ENCODE measurements at regions not wholly inside any gene's neighbourhood (a gene's known extent, or its start where the extent isn't known, plus 50 kb on each side); places are given as distances from the start of the nearest gene placed in this dataset.

- Histone ChIP-seq H3K4me1 (ENCODE audit: insufficient read depth, insufficient read length) (peaks cover 5% of the 10 kb centered on the region), H3K36me3 (ENCODE audit: insufficient read depth, insufficient read length, low read length) (no peaks in the 10 kb centered on the region), H3K27me3 (ENCODE audit: insufficient read depth, insufficient read length) (no peaks in the 10 kb centered on the region), H3K9ac (ENCODE audit: insufficient read length, low read depth) (no peak overlapping the region), H3K4me3 (ENCODE audit: insufficient read length, low read depth) (no peak overlapping the region), H3K9me3 (ENCODE audit: insufficient read depth, low read length) (peaks cover 8% of the 10 kb centered on the region; the same call in 1 of the 2 replicates)
- DNase-seq (ENCODE audit: low read depth, low spot score): no peak
- TF ChIP-seq SUZ12 (IDR thresholded peaks at IDR 0.05; ENCODE audit: extremely low read depth, insufficient read depth, insufficient read length) (no peak), YY1 (IDR thresholded peaks at IDR 0.05; ENCODE audit: insufficient read depth, insufficient read length) (no peak), ZNF274 (IDR thresholded peaks at IDR 0.05; ENCODE audit: low read depth, low read length) (no peak)
Observed at GRCh38 chr1:29821605-29822004, 585.3 kb downstream of the PTPRU start.

DNA sequence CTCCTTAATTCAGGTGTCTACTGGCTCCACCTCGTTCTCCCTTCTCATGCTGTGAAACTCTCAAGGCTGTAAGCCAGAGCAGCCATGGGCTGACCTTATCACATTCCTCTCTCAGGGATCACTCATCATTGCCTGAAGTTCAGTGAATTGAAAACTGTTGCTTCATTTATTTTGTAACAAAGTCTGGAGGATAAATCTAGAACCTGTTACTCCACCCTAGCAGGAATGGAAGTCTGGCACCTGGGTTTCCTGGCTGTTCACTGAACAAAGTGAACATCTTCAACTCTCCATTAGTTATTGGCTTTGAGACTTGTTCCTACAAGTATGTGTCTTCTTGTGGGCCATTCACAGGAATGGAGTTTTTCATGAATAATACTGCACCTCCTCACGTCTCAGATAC lies 584.1 kb downstream of the PTPRU start:
- Histone ChIP-seq H3K4me1 (ENCODE audit: insufficient read depth, insufficient read length) (peaks cover 5% of the 10 kb centered on the region), H3K9me3 (ENCODE audit: insufficient read depth, low read length) (peaks cover 8% of the 10 kb centered on the region; the same call in 1 of the 2 replicates), H3K9ac (ENCODE audit: insufficient read length, low read depth) (no peak overlapping the region), H3K36me3 (ENCODE audit: insufficient read depth, insufficient read length, low read length) (no peaks in the 10 kb centered on the region), H3K4me3 (ENCODE audit: insufficient read length, low read depth) (no peak overlapping the region), H3K27me3 (ENCODE audit: insufficient read depth, insufficient read length) (no peaks in the 10 kb centered on the region)
- TF ChIP-seq SUZ12 (IDR thresholded peaks at IDR 0.05; ENCODE audit: extremely low read depth, insufficient read depth, insufficient read length) (no peak), ZNF274 (IDR thresholded peaks at IDR 0.05; ENCODE audit: low read depth, low read length) (no peak), YY1 (IDR thresholded peaks at IDR 0.05; ENCODE audit: insufficient read depth, insufficient read length) (no peak)
- DNase-seq (ENCODE audit: low read depth, low spot score): no peak

- H3K4me3 ChIP-seq (ENCODE audit: insufficient read length, low read depth): no peak overlapping the region
- no peaks in the 10 kb centered on the region for H3K27me3 ChIP-seq (ENCODE audit: insufficient read depth, insufficient read length)
- no peaks in the 10 kb centered on the region for H3K4me1 ChIP-seq (ENCODE audit: insufficient read depth, insufficient read length)
- TF ChIP-seq ZNF274 (IDR thresholded peaks at IDR 0.05; ENCODE audit: low read depth, low read length): no peak
- TF ChIP-seq SUZ12 (IDR thresholded peaks at IDR 0.05; ENCODE audit: extremely low read depth, insufficient read depth, insufficient read length): no peak
- TF ChIP-seq YY1 (IDR thresholded peaks at IDR 0.05; ENCODE audit: insufficient read depth, insufficient read length): no peak
- DNase-seq (ENCODE audit: low read depth, low spot score): no peak
- no peak overlapping the region for H3K9ac ChIP-seq (ENCODE audit: insufficient read length, low read depth)
- no peaks in the 10 kb centered on the region for H3K36me3 ChIP-seq (ENCODE audit: insufficient read depth, insufficient read length, low read length)
- H3K9me3 ChIP-seq (ENCODE audit: insufficient read depth, low read length): no peaks in the 10 kb centered on the region
Observed at GRCh38 chr1:29812408-29813135, 576.2 kb downstream of the PTPRU start.

DNA sequence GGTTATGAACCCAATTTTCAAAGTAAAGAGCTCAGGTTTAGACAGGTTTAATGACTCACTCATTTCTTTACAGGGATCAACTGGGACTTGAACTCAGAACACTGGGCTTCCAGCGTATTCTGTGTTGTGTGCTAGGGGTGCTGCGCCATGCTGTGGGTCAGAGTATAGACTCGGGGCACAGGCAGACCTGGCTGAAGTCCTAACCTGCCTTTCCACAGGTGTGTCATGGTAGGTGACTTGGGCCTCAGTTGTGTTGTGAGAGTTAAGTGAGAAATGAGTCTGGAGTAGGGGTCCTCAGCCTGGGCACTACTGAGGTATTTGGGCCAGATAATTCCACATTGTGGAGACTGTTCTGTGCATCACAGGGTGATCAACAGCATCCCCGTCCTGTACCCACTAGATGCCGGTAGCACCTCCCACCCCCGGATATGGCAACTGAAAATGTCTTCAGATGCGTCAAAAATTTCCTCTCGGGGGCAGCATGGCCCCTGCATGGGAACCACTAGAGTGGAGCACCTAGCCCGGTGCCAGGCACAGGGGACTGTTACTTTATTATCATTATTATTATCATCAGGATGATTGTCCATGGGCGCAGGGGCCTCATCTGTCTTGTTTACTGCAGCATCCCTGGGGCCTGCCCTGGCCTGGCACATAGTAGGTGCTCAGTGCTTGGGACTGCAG lies 575.5 kb downstream of the PTPRU start:
- no peaks in the 10 kb centered on the region for H3K27me3 ChIP-seq (ENCODE audit: insufficient read depth, insufficient read length)

GRCh38 chr1:29811247-29811646 lies 574.9 kb downstream of the PTPRU start:
- no peak for DNase-seq (ENCODE audit: low read depth, low spot score)
- TF ChIP-seq YY1 (IDR thresholded peaks at IDR 0.05; ENCODE audit: insufficient read depth, insufficient read length) (no peak), SUZ12 (IDR thresholded peaks at IDR 0.05; ENCODE audit: extremely low read depth, insufficient read depth, insufficient read length) (no peak), ZNF274 (IDR thresholded peaks at IDR 0.05; ENCODE audit: low read depth, low read length) (no peak)
- Histone ChIP-seq H3K9me3 (ENCODE audit: insufficient read depth, low read length) (no peaks in the 10 kb centered on the region), H3K27me3 (ENCODE audit: insufficient read depth, insufficient read length) (no peaks in the 10 kb centered on the region), H3K9ac (ENCODE audit: insufficient read length, low read depth) (no peak overlapping the region), H3K36me3 (ENCODE audit: insufficient read depth, insufficient read length, low read length) (no peaks in the 10 kb centered on the region), H3K4me1 (ENCODE audit: insufficient read depth, insufficient read length) (no peaks in the 10 kb centered on the region), H3K4me3 (ENCODE audit: insufficient read length, low read depth) (no peak overlapping the region)

More for the DNA sequence above, 575.5 kb downstream of the PTPRU start:
- H3K4me1 ChIP-seq (ENCODE audit: insufficient read depth, insufficient read length): no peaks in the 10 kb centered on the region
- TF ChIP-seq YY1 (IDR thresholded peaks at IDR 0.05; ENCODE audit: insufficient read depth, insufficient read length) (no peak), SUZ12 (IDR thresholded peaks at IDR 0.05; ENCODE audit: extremely low read depth, insufficient read depth, insufficient read length) (no peak), ZNF274 (IDR thresholded peaks at IDR 0.05; ENCODE audit: low read depth, low read length) (no peak)
- no peak overlapping the region for H3K4me3 ChIP-seq (ENCODE audit: insufficient read length, low read depth)
- no peak for DNase-seq (ENCODE audit: low read depth, low spot score)
- no peaks in the 10 kb centered on the region for H3K9me3 ChIP-seq (ENCODE audit: insufficient read depth, low read length)
- H3K36me3 ChIP-seq (ENCODE audit: insufficient read depth, insufficient read length, low read length): no peaks in the 10 kb centered on the region
- no peak overlapping the region for H3K9ac ChIP-seq (ENCODE audit: insufficient read length, low read depth)

DNA sequence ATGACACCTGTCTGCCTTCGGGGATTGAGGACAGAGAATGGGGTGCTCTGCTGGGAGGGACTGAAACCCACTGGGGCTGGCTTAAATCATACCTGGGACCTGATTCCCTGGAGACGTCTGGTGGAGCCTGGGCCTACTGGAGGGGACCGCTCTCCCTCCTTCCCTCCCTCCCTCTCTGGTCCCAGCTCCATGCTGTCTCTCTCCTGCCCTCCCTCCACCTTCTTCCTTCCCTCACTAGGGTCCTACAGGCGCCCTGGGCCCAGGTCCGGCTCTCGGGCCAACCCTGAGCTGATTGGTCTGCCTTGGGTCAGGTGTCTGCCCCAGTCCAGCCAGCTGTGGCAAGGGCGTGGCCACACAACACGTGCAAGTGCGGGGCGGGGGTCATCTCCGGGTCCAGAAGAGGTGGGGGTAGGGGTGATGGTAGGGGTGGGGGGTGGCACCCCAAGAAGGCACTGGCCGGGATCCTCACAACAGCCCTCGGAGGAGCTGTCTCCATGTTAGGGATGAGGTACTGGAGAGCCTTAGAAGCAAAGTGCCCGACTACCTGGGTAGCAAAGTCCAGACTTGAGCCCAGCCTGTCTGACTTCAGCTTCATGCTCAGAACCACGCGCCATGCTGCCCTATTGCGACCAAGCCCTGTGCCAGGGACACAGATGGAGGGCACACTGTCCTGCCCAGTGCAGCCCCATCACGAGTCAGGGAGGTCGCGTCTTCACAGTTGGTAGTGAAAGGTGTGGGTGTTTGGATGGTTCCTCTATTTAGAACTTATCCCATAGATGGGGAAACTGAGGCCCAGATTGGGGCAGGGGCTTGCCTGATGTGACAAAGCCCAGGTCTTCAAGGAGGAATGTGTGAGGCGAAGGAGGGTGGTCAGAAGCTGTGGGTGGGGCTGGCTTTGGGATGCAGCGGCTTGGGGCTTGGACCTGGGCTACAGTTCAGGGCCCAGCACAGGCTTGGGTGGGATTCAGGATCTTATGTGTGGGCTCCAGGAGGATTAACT lies 574.1 kb downstream of the PTPRU start:
- Histone ChIP-seq H3K4me3 (ENCODE audit: insufficient read length, low read depth) (no peak overlapping the region), H3K9me3 (ENCODE audit: insufficient read depth, low read length) (no peaks in the 10 kb centered on the region), H3K36me3 (ENCODE audit: insufficient read depth, insufficient read length, low read length) (no peaks in the 10 kb centered on the region), H3K4me1 (ENCODE audit: insufficient read depth, insufficient read length) (peaks cover under 1% of the 10 kb centered on the region), H3K27me3 (ENCODE audit: insufficient read depth, insufficient read length) (no peaks in the 10 kb centered on the region), H3K9ac (ENCODE audit: insufficient read length, low read depth) (no peak overlapping the region)
- no peak for DNase-seq (ENCODE audit: low read depth, low spot score)
- no peak for TF ChIP-seq YY1 (IDR thresholded peaks at IDR 0.05; ENCODE audit: insufficient read depth, insufficient read length)
- TF ChIP-seq ZNF274 (IDR thresholded peaks at IDR 0.05; ENCODE audit: low read depth, low read length): no peak
- TF ChIP-seq SUZ12 (IDR thresholded peaks at IDR 0.05; ENCODE audit: extremely low read depth, insufficient read depth, insufficient read length): no peak

All from NT2/D1 (cell line).